ENCODE measurements at regions not wholly inside any gene's neighbourhood (a gene's known extent, or its start where the extent isn't known, plus 50 kb on each side); places are given as distances from the start of the nearest gene placed in this dataset.
"Not testable (repeated sequence)": the region's sequence is repeated elsewhere in the genome, so short reads cannot be mapped to it uniquely, and the experiment has no call there.

DNA sequence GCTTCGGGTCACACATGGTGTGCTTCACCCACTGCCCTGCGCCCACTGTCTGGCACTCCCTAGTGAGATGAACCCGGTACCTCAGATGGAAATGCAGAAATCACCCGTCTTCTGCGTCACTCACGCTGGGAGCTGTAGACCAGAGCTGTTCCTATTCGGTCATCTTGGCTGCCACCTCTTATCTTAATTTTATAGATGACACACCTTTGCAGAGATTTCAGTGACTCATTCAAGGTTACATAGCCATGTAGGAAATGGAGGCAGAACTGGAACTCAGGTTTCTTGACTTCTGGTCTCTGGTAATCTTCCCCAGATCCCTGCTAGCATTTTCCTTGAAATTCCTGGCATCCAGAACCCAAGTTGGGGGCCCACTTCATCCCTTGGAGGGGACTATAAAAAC, 291.9 kb downstream of the PDCD6IP start:
- not testable (repeated sequence) for H3K4me3 ChIP-seq (ENCODE audit: low read length); H3K36me3 ChIP-seq (ENCODE audit: insufficient read depth, low read length); H3K9me3 ChIP-seq (ENCODE audit: low read length); H3K4me1 ChIP-seq (ENCODE audit: insufficient read depth, low read length); H3K27me3 ChIP-seq (ENCODE audit: insufficient read depth, low read length); H2AFZ ChIP-seq (ENCODE audit: low read depth, low read length)

DNA sequence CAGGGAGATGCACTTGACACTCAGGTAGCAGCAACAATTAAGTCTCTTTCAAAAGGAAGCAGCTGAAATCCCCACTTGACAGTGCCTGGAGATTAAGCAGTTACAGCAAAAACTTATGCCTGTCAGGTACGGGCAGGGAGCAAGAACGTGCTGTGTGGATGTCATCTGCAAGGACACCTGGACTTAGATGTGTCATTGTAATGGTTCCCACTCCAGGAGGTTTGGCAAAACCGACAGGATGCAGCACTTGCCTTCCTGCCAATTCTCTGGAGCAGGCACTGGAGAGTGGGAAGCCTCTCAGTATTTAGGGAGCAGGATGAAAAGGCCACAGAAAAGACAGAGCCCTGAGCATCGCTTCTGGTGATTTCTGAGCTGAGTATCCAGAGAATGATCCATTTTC, 292.4 kb downstream of the PDCD6IP start:
- Histone ChIP-seq H3K27me3 (ENCODE audit: insufficient read depth, low read length) (no peaks in the 10 kb centered on the region), H3K36me3 (ENCODE audit: insufficient read depth, low read length) (no peaks in the 10 kb centered on the region), H3K9me3 (ENCODE audit: low read length) (no peaks in the 10 kb centered on the region), H3K4me1 (ENCODE audit: insufficient read depth, low read length) (no peaks in the 10 kb centered on the region), H2AFZ (ENCODE audit: low read depth, low read length) (no peak overlapping the region), H3K4me3 (ENCODE audit: low read length) (no peak overlapping the region)

DNA sequence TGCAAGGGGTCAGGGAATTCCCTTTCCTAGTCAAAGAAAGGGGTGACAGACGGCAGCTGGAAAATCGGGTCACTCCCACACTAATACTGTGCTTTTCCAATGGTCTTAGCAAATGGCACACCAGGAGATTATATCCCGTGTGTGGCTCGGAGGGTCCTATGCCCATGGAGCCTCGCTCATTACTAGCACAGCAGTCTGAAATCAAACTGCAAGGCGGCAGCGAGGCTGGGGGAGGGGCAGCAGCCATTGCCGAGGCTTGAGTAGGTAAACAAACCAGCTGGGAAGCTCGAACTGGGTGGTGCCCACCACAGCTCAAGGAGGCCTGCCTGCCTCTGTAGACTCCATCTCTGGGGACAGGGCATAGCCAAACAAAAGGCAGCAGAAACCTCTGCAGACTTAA, 295.9 kb downstream of the PDCD6IP start:
- H3K27me3 ChIP-seq (ENCODE audit: insufficient read depth, low read length); H2AFZ ChIP-seq (ENCODE audit: low read depth, low read length); H3K36me3 ChIP-seq (ENCODE audit: insufficient read depth, low read length); H3K9me3 ChIP-seq (ENCODE audit: low read length); H3K4me1 ChIP-seq (ENCODE audit: insufficient read depth, low read length); H3K4me3 ChIP-seq (ENCODE audit: low read length): not testable (repeated sequence)

DNA sequence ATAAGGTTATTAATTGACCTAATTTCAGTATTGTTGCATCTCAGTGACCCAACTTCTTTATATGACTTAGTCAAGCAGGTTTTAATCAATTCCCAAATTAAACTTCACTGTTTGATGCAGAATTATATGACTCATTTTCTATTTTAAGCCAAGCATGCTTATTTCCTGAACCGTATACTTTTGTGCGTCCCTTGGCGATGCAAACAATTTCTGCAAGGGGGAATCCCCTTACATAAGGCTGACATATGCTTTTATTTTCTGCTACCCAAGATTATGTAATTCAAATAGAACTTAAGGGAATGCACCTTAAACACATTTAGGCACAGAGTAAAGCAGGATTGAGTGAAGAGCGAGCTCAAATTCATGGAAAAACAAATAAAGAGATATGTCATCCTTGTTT, 303.9 kb downstream of the PDCD6IP start:
- H2AFZ ChIP-seq (ENCODE audit: low read depth, low read length), result no peak overlapping the region
- no peak overlapping the region for H3K4me3 ChIP-seq (ENCODE audit: low read length)
- no peaks in the 10 kb centered on the region for H3K9me3 ChIP-seq (ENCODE audit: low read length)
- H3K27me3 ChIP-seq (ENCODE audit: insufficient read depth, low read length), result no peaks in the 10 kb centered on the region
- H3K4me1 ChIP-seq (ENCODE audit: insufficient read depth, low read length), result no peaks in the 10 kb centered on the region
- no peaks in the 10 kb centered on the region for H3K36me3 ChIP-seq (ENCODE audit: insufficient read depth, low read length)

DNA sequence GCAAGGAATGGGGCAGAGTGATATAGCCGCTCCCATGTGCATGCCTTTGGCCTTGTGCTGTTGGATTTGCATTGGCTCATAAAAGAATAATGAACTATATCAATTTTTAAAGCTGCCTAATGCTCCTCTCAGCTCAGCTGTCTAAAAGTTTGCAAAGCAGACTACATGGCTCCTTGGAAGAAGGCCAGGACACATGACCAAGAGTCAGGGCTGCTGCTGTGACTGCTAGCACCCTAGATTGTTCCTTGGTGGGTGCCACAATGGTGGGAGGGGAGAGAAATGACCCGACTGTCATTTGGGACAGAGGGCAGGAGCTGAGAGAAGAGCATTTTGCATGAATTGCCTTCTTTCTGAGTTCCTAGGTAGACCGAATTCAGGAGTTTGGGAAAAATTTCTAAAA, 307.9 kb downstream of the PDCD6IP start:
- H3K27me3 ChIP-seq (ENCODE audit: insufficient read depth, low read length), result no peaks in the 10 kb centered on the region
- H3K9me3 ChIP-seq (ENCODE audit: low read length), result no peaks in the 10 kb centered on the region
- no peak overlapping the region for H2AFZ ChIP-seq (ENCODE audit: low read depth, low read length)
- no peak overlapping the region for H3K4me3 ChIP-seq (ENCODE audit: low read length)
- H3K4me1 ChIP-seq (ENCODE audit: insufficient read depth, low read length), result no peaks in the 10 kb centered on the region
- no peaks in the 10 kb centered on the region for H3K36me3 ChIP-seq (ENCODE audit: insufficient read depth, low read length)

DNA sequence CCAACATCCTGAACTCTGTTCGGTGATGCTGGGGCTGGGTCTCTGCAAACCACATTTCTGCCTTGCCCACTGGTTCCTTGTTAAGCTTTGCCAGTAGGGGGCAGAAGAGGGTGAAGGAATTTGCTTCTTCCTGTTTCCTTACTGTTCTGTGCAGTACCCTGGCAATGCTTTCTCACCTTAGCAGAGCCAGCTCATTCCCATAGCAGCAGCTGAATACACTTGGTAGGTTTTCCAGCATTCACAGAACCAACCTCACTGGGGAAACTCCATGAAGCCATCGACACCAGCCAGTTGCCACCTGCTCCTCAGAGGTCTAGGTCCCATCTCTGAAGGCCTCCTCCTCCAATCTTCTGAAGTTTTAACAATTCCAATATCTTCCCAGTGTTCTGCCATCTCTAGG, 308.4 kb downstream of the PDCD6IP start:
- no peak overlapping the region for H2AFZ ChIP-seq (ENCODE audit: low read depth, low read length)
- no peaks in the 10 kb centered on the region for H3K9me3 ChIP-seq (ENCODE audit: low read length)
- no peaks in the 10 kb centered on the region for H3K27me3 ChIP-seq (ENCODE audit: insufficient read depth, low read length)
- H3K4me3 ChIP-seq (ENCODE audit: low read length), result no peak overlapping the region
- no peaks in the 10 kb centered on the region for H3K36me3 ChIP-seq (ENCODE audit: insufficient read depth, low read length)
- no peaks in the 10 kb centered on the region for H3K4me1 ChIP-seq (ENCODE audit: insufficient read depth, low read length)

DNA sequence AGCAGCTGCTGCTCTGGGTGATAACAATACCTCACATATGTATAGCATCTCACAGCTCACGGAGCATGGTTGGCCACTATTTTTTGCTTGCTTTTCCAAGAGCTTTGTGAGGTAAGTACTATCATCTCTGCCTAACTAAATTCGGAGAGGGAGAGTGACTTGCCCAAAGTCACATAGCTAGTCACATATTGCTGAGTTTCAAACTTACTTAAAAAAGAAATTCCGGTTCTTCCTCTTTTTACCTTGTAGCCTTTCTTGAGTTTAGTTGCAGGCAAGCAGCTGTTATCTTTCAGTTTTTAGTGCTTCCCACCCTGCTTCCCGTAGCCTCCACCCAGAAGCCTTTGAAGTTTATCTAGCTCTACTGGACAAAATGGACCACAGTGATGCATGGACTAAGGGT, 309.2 kb downstream of the PDCD6IP start:
- Histone ChIP-seq H2AFZ (ENCODE audit: low read depth, low read length) (no peak overlapping the region), H3K9me3 (ENCODE audit: low read length) (no peaks in the 10 kb centered on the region), H3K27me3 (ENCODE audit: insufficient read depth, low read length) (no peaks in the 10 kb centered on the region), H3K4me1 (ENCODE audit: insufficient read depth, low read length) (no peaks in the 10 kb centered on the region), H3K4me3 (ENCODE audit: low read length) (no peak overlapping the region), H3K36me3 (ENCODE audit: insufficient read depth, low read length) (no peaks in the 10 kb centered on the region)

DNA sequence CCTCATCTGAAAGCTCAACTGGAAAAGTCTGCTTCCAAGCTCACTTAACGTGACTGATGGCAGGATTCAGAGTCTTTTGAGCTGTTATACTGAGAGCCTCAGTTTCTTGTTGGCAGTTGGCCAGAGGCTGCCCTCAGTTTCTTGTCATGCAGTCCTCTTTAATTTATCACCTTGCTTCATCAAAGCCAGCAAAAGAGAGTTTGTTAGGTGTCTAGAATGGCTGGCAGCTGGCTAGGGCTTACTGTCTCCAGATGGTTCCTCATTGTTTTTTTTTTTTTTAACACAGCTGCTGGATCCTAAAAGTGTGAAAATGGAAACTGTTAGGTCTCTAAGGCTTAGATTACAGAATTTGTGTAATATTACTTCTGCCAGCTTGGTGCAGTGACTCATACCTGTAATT, 310.6 kb downstream of the PDCD6IP start:
- no peak overlapping the region for H2AFZ ChIP-seq (ENCODE audit: low read depth, low read length)
- H3K27me3 ChIP-seq (ENCODE audit: insufficient read depth, low read length), result no peaks in the 10 kb centered on the region
- H3K36me3 ChIP-seq (ENCODE audit: insufficient read depth, low read length), result no peaks in the 10 kb centered on the region
- H3K9me3 ChIP-seq (ENCODE audit: low read length), result no peaks in the 10 kb centered on the region
- H3K4me3 ChIP-seq (ENCODE audit: low read length), result no peak overlapping the region
- no peaks in the 10 kb centered on the region for H3K4me1 ChIP-seq (ENCODE audit: insufficient read depth, low read length)

DNA sequence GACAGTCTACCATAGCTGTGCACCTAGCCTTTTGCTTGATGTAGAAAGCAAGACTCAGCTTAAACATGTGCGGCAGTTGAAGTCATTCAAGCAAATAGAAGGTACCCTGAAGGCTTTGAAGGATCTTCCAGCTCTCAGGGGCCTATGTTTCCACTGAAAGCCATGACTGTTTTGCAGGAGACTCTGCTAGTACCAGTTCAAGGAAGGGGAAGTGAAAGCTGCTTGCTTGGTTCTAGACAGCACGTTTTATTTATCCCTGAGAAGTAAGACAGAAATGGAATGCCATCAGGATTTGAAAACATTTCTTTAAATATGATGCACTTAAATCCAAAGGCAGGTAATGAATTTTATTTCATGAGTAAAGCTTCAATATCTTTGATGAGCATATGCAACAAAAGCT, 311.4 kb downstream of the PDCD6IP start:
- no peaks in the 10 kb centered on the region for H3K27me3 ChIP-seq (ENCODE audit: insufficient read depth, low read length)

DNA sequence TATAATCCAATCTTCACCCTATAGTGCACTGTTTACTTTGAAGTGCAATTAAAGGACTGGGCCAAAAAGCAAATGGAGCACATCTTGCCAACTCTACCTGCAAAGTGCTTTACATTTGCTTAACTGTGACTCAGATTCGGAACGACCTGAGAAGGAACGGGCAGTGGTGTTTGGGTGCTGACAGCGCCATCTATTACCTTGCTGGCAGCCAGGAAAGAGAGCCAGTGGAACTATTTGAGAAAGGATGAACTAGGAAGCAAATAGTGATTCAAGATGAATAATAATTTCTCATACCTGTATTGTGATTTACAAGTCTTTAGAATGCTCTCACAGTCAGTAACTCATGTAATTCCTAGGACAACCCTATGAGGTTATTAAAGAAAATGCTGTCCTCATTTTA, 312.9 kb downstream of the PDCD6IP start:
- no peaks in the 10 kb centered on the region for H3K4me1 ChIP-seq (ENCODE audit: insufficient read depth, low read length)
- H3K9me3 ChIP-seq (ENCODE audit: low read length), result no peaks in the 10 kb centered on the region
- no peaks in the 10 kb centered on the region for H3K36me3 ChIP-seq (ENCODE audit: insufficient read depth, low read length)
- no peak overlapping the region for H3K4me3 ChIP-seq (ENCODE audit: low read length)
- H2AFZ ChIP-seq (ENCODE audit: low read depth, low read length), result no peak overlapping the region
- H3K27me3 ChIP-seq (ENCODE audit: insufficient read depth, low read length), result no peaks in the 10 kb centered on the region

More for the DNA sequence above, 311.4 kb downstream of the PDCD6IP start:
- H3K36me3 ChIP-seq (ENCODE audit: insufficient read depth, low read length), result no peaks in the 10 kb centered on the region
- no peak overlapping the region for H2AFZ ChIP-seq (ENCODE audit: low read depth, low read length)
- H3K4me3 ChIP-seq (ENCODE audit: low read length), result no peak overlapping the region
- no peaks in the 10 kb centered on the region for H3K4me1 ChIP-seq (ENCODE audit: insufficient read depth, low read length)
- no peaks in the 10 kb centered on the region for H3K9me3 ChIP-seq (ENCODE audit: low read length)

DNA sequence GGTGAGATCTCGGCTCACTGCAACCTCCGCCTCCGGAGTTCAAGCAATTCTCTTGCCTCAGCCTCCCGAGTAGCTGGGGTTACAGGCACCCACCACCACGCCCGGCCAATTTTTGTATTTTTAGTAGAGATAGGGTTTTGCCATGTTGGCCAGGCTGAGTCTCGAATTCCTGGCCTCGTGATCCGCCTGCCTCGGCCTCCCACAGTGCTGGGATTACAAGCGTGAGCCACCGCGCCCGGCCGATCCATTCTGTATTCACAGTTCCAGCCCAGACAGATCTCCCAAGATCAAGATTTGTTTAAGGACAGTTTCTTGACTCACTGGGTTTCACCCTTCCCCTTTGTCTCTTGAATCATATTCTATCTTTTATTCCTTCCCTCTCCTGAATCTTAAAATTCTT, 313.8 kb downstream of the PDCD6IP start:
- H3K4me1 ChIP-seq (ENCODE audit: insufficient read depth, low read length); H2AFZ ChIP-seq (ENCODE audit: low read depth, low read length); H3K36me3 ChIP-seq (ENCODE audit: insufficient read depth, low read length); H3K4me3 ChIP-seq (ENCODE audit: low read length); H3K27me3 ChIP-seq (ENCODE audit: insufficient read depth, low read length); H3K9me3 ChIP-seq (ENCODE audit: low read length): not testable (repeated sequence)

DNA sequence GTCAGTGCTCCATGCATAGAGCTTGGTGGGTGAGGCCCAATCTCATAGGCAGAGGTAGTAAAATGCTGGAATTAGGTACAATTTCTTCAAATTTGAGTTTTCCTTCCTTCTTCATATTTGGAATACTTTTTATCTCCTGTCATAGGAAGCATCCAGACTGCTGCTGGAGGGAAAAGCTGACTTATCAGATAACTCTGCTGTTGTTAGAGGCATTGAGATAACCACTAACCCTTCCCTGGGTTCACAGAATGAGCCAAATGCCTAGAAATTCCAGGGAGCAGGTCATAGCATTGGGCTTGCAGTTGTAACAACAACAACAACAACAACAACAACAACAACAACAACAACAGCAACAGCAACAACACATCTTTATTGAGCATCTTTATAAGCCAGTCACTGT, 332.7 kb downstream of the PDCD6IP start:
- no peak overlapping the region for H3K4me3 ChIP-seq (ENCODE audit: low read length)
- no peaks in the 10 kb centered on the region for H3K9me3 ChIP-seq (ENCODE audit: low read length)
- no peaks in the 10 kb centered on the region for H3K27me3 ChIP-seq (ENCODE audit: insufficient read depth, low read length)
- H3K4me1 ChIP-seq (ENCODE audit: insufficient read depth, low read length), result peaks cover 2% of the 10 kb centered on the region
- H3K36me3 ChIP-seq (ENCODE audit: insufficient read depth, low read length), result no peaks in the 10 kb centered on the region
- H2AFZ ChIP-seq (ENCODE audit: low read depth, low read length), result no peak overlapping the region

DNA sequence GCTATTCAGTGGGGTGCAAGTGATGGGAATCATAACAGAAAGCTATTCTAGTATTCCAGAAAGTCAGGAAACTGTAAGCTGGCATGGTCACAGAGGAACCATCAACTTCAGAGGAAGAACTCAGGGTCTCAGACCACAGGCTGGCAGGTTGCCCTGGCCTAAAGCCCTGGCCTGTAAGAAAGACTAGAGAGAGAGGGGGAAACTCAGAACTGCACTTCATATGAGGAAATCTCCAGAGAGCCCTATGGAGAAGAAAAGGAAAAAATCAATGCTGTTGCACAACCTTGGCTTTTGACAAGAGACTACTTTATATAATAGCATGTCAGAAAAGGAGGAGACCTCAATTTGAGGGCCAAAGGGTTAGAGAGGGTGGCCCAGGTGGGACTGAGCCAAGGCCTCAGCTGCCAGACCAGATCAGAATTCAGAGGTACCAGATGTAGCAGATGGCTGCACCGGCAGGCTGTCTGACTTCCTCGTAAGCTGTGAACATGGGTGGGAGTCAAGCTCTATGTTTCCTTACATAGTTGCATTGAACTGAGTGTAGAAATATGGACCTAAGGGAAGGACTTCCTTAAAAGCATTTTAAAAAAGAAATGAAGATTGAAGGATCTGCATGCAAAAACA, 333.8 kb downstream of the PDCD6IP start:
- Histone ChIP-seq H3K4me3 (ENCODE audit: low read length) (no peak overlapping the region), H3K36me3 (ENCODE audit: insufficient read depth, low read length) (no peaks in the 10 kb centered on the region), H3K4me1 (ENCODE audit: insufficient read depth, low read length) (peaks cover 2% of the 10 kb centered on the region), H2AFZ (ENCODE audit: low read depth, low read length) (no peak overlapping the region), H3K27me3 (ENCODE audit: insufficient read depth, low read length) (no peaks in the 10 kb centered on the region), H3K9me3 (ENCODE audit: low read length) (no peaks in the 10 kb centered on the region)

DNA sequence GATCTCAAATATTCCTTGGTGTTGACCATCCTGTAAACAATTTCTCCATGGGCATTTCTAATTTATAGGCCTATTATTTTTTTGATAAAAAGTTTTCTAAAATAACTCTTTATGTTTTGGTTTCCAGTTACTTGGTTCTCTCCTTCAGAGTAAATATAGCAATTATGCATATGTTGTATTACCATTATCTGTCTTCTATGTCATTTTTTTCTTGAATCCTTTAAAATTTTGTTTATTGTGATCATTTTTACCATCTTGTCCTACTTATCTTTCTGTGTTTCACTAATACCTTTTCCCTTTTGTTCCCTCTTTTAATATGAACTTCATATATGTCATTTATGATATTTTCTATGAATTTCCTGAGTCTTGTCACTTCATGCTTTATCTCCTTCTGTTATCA, 341.1 kb downstream of the PDCD6IP start:
- Histone ChIP-seq H3K27me3 (ENCODE audit: insufficient read depth, low read length) (no peaks in the 10 kb centered on the region), H3K9me3 (ENCODE audit: low read length) (no peaks in the 10 kb centered on the region), H2AFZ (ENCODE audit: low read depth, low read length) (no peak overlapping the region), H3K4me3 (ENCODE audit: low read length) (no peak overlapping the region), H3K36me3 (ENCODE audit: insufficient read depth, low read length) (no peaks in the 10 kb centered on the region), H3K4me1 (ENCODE audit: insufficient read depth, low read length) (no peaks in the 10 kb centered on the region)

All from neuron (in vitro differentiated cells).